ENCODE measurements at regions not wholly inside any gene's neighbourhood (a gene's known extent, or its start where the extent isn't known, plus 50 kb on each side); places are given as distances from the start of the nearest gene placed in this dataset.
A peak's percentile ranks its signal among the peaks of the same experiment; 100 is the strongest.

- no peaks in the 10 kb centered on the region for H4K20me1 ChIP-seq (replicated peaks; ENCODE audit: insufficient read depth)
These were observed 151.7 kb upstream of the FOXN2 start for GRCh38 chr2:48162742-48163141.

More at GRCh38 chr2:48162742-48163141, 151.7 kb upstream of the FOXN2 start:
- Histone ChIP-seq H3K4me3 (no peak overlapping the region), H2AFZ (no peak overlapping the region), H3K9me2 (ENCODE audit: insufficient read depth) (no peaks in the 10 kb centered on the region), H3K4me1 (ENCODE audit: insufficient read depth) (peaks cover 4% of the 10 kb centered on the region; the same call in 1 of the 2 replicates), H3K4me2 (peak overlapping the region; percentile 28; the same call in 1 of the 2 replicates), H3K36me3 (ENCODE audit: insufficient read depth) (no peaks in the 10 kb centered on the region), H3F3A (replicated peaks; ENCODE audit: low read depth) (no peaks in the 10 kb centered on the region), H3K27me3 (ENCODE audit: insufficient read depth) (no peaks in the 10 kb centered on the region), H3K27ac (ENCODE audit: low read depth) (no peak overlapping the region), H3K79me2 (replicated peaks; ENCODE audit: insufficient read depth) (no peaks in the 10 kb centered on the region)
- Mint-ChIP-seq H3K4me1 (peaks cover 7% of the 10 kb centered on the region; the same call in 2 of the 3 replicates), H3K27ac (no peak overlapping the region), H3K36me3 (ENCODE audit: low read depth) (peaks cover 11% of the 10 kb centered on the region), H3K27me3 (ENCODE audit: insufficient read depth, low read depth, poor library complexity) (peaks cover 4% of the 10 kb centered on the region), H3K9me3 (peaks cover 23% of the 10 kb centered on the region), H3K4me3 (no peak overlapping the region)
- no peak for TF ChIP-seq ZNF331 (CRISPR knock-in tag; IDR thresholded peaks at IDR 0.05; ENCODE audit: low read depth)
- TF ChIP-seq STAT1 (IDR thresholded peaks at IDR 0.05; ENCODE audit: unreplicated experiment), result no peak
- TF ChIP-seq ZNF462 (CRISPR knock-in tag; IDR thresholded peaks at IDR 0.05), result no peak
- TF ChIP-seq ZNF114 (CRISPR knock-in tag; IDR thresholded peaks at IDR 0.05), result no peak
- TF ChIP-seq EZH2phosphoT487 (IDR thresholded peaks at IDR 0.05; ENCODE audit: unreplicated experiment), result no peak
- no peak for TF ChIP-seq EZH2 (IDR thresholded peaks at IDR 0.05; ENCODE audit: low read depth, unreplicated experiment)
- TF ChIP-seq CTCF (conservative IDR thresholded peaks at IDR 0.05; ENCODE audit: low read depth in 2 of 2), result no peak
- TF ChIP-seq POLR2AphosphoS5 (IDR thresholded peaks at IDR 0.05; ENCODE audit: low read depth), result no peak
- no peak for TF ChIP-seq JUNB (IDR thresholded peaks at IDR 0.05; ENCODE audit: unreplicated experiment)
- TF ChIP-seq CREB1 (CRISPR knock-in tag; IDR thresholded peaks at IDR 0.05; ENCODE audit: low read depth), result no peak
- no peak for TF ChIP-seq REST (IDR thresholded peaks at IDR 0.05; ENCODE audit: unreplicated experiment)
- no peak for TF ChIP-seq ETS1 (IDR thresholded peaks at IDR 0.05)
- no peak for TF ChIP-seq NANOG (IDR thresholded peaks at IDR 0.05; ENCODE audit: borderline replicate concordance)
- DNase-seq (ENCODE audit: low spot score) (no peak), ATAC-seq (no peak)

Data from GM23338 (cell line).